Right ventricle myocardium inferior (tissue), 1 donor: ENCODE measurements at regions not wholly inside any gene's neighbourhood (a gene's known extent, or its start where the extent isn't known, plus 50 kb on each side); places are given as distances from the start of the nearest gene placed in this dataset.
"Not testable (repeated sequence)": the region's sequence is repeated elsewhere in the genome, so short reads cannot be mapped to it uniquely, and the experiment has no call there.

Experiments used
- ATAC-seq: fragments of 200-7000 bp; cut with Tn5 transposase; one replicate; pipeline ENCODE4 v1.9.1; 2020; ENCODE audit warnings: mild to moderate bottlenecking, moderate library complexity
- DNase-seq: peaks from one replicate; pipeline ENCODE4 v3.0.0; 2021; ENCODE audit errors: missing footprints
- intact Hi-C: fragments of 100-400 bp; cut with DNase I; formaldehyde crosslinking; loops from one replicate; pipeline ENCODE4 v1.11.0; 2022
- donor health status: DM: no; HTN: yes; CAD: no; lungs with severe emphysema.

- ATAC-seq, DNase-seq, intact Hi-C loops: not testable (repeated sequence)
Observed at GRCh38 chr6:21796979-21797378, 203.4 kb downstream of the SOX4 start.

- ATAC-seq (no peak), DNase-seq (no peak)
- intact Hi-C loops, result no loop called here
Observed at GRCh38 chr6:21798468-21798867, 204.9 kb downstream of the SOX4 start.

GRCh38 chr6:21800330-21800729 is 206.8 kb downstream of the SOX4 start:
- DNase-seq (no peak), ATAC-seq (no peak)
- intact Hi-C loops, result no loop called here

- ATAC-seq (no peak), DNase-seq (no peak)
- intact Hi-C loops, result no loop called here
Observed at GRCh38 chr6:21800948-21801438, 207.4 kb downstream of the SOX4 start.

- intact Hi-C loops, result no loop called here
- ATAC-seq, result no peak
Observed at GRCh38 chr6:21801446-21802174, 208.1 kb downstream of the SOX4 start.

GRCh38 chr6:21802175-21802822 is 208.7 kb downstream of the SOX4 start:
- intact Hi-C loops, result no loop called here
- ATAC-seq (no peak), DNase-seq (no peak)

More at GRCh38 chr6:21801446-21802174, 208.1 kb downstream of the SOX4 start:
- DNase-seq, result no peak

GRCh38 chr6:21804941-21805610 is 211.5 kb downstream of the SOX4 start:
- ATAC-seq (no peak), DNase-seq (no peak)
- intact Hi-C loops, result no loop called here

- DNase-seq (no peak), ATAC-seq (peak; percentile 8)
- intact Hi-C loops, result no loop called here
Observed at GRCh38 chr6:21807299-21808044, 213.9 kb downstream of the SOX4 start.

GRCh38 chr6:21808045-21808470 is 214.5 kb downstream of the SOX4 start:
- intact Hi-C loops, result no loop called here
- ATAC-seq (peak; percentile 44), DNase-seq (no peak)

- DNase-seq (no peak), ATAC-seq (peak; percentile 63)
- intact Hi-C loops, result no loop called here
Observed at GRCh38 chr6:21808551-21809242, 215.1 kb downstream of the SOX4 start.

- ATAC-seq (no peak), DNase-seq (no peak)
- intact Hi-C loops, result no loop called here
Observed at GRCh38 chr6:21811484-21811883, 217.9 kb downstream of the SOX4 start.

- ATAC-seq (no peak), DNase-seq (no peak)
- intact Hi-C loops, result no loop called here
Observed at GRCh38 chr6:21816231-21816630, 222.7 kb downstream of the SOX4 start.

GRCh38 chr6:21820442-21820841 is 226.9 kb downstream of the SOX4 start:
- intact Hi-C loops, result no loop called here
- ATAC-seq, result no peak
- DNase-seq, result no peak

GRCh38 chr6:21823371-21823770 is 229.8 kb downstream of the SOX4 start:
- DNase-seq (no peak), ATAC-seq (no peak)
- intact Hi-C loops, result no loop called here

- intact Hi-C loops, result no loop called here
Observed at GRCh38 chr6:21824431-21825177, 231.1 kb downstream of the SOX4 start.

GRCh38 chr6:21826023-21826422 is 232.5 kb downstream of the SOX4 start:
- no peak for DNase-seq
- intact Hi-C loops, result no loop called here
- no peak for ATAC-seq

More at GRCh38 chr6:21824431-21825177, 231.1 kb downstream of the SOX4 start:
- no peak for ATAC-seq
- DNase-seq, result no peak

GRCh38 chr6:21826904-21827303 is 233.4 kb downstream of the SOX4 start:
- intact Hi-C loops, result no loop called here
- no peak for ATAC-seq
- DNase-seq, result no peak
